BJ (cell line): ENCODE measurements at regions not wholly inside any gene's neighbourhood (a gene's known extent, or its start where the extent isn't known, plus 50 kb on each side); places are given as distances from the start of the nearest gene placed in this dataset.
"Not testable (repeated sequence)": the region's sequence is repeated elsewhere in the genome, so short reads cannot be mapped to it uniquely, and the experiment has no call there.

Experiments
- CTCF ChIA-PET: fragments of 350-600 bp; formaldehyde crosslinking; extraction: SDS; loops from one replicate; lab custom pipeline; 2021; ENCODE audit warnings: antibody characterized with exemption, inconsistent platforms; lab: Yijun Ruan, JAX
- POLR2A ChIA-PET: fragments of 300-600 bp; sonication (Branson Sonifier 250); formaldehyde crosslinking; extraction: SDS; loops from one replicate; lab custom pipeline; 2021; ENCODE audit warnings: antibody characterized with exemption; lab: Charles Lee
- DNase-seq: peaks from one replicate; pipeline ENCODE4 v3.0.0-alpha.2; 2011; ENCODE audit warnings: low read depth
- H3K27me3 ChIP-seq: 2 replicates; pipeline ENCODE4 v1.6.0; 2011; ENCODE audit warnings: low read length; ENCODE audit not compliant: control insufficient read depth, insufficient read depth
- H3K36me3 ChIP-seq: 2 replicates; pipeline ENCODE4 v1.5.1; 2011; ENCODE audit warnings: low read length; ENCODE audit not compliant: control insufficient read depth, insufficient read depth
- H3K4me3 ChIP-seq: 2 replicates; pipeline ENCODE4 v1.5.1; 2011; ENCODE audit warnings: low read depth, mild to moderate bottlenecking, control low read depth, low read length
- TF ChIP-seq, protein P1 (sequence below): IDR thresholded peaks from 2 replicates; pipeline ENCODE4 v1.5.1; 2011; ENCODE audit warnings: low read depth, mild to moderate bottlenecking, control low read depth, inconsistent platforms, low read length, moderate library complexity; ENCODE audit not compliant: insufficient read depth

DNA sequence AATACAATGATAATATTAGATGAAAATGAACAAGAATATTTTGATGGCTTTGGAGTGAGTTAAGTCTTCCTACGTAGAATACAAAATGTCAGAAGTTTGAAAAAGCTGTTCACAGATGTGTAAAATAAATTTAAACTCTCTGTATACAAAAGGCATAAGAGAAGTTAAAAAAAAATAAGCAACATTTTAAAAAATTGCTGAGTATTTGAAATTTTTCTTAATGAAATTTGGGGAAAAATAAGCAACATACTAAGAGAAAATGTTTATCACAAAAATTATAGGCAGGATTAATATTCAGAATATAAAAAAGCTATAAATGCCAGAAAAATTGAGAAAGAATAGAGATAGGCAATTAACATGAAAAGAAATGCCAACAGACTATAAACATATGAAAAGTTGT is 470.7 kb upstream of the TRPC7 start:
- TF ChIP-seq, protein P1, sequence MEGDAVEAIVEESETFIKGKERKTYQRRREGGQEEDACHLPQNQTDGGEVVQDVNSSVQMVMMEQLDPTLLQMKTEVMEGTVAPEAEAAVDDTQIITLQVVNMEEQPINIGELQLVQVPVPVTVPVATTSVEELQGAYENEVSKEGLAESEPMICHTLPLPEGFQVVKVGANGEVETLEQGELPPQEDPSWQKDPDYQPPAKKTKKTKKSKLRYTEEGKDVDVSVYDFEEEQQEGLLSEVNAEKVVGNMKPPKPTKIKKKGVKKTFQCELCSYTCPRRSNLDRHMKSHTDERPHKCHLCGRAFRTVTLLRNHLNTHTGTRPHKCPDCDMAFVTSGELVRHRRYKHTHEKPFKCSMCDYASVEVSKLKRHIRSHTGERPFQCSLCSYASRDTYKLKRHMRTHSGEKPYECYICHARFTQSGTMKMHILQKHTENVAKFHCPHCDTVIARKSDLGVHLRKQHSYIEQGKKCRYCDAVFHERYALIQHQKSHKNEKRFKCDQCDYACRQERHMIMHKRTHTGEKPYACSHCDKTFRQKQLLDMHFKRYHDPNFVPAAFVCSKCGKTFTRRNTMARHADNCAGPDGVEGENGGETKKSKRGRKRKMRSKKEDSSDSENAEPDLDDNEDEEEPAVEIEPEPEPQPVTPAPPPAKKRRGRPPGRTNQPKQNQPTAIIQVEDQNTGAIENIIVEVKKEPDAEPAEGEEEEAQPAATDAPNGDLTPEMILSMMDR = no peak
- Histone ChIP-seq H3K36me3 (no peaks in the 10 kb centered on the region), H3K27me3 (peaks cover 2% of the 10 kb centered on the region), H3K4me3 (no peak overlapping the region)
- POLR2A ChIA-PET = no interaction called here
- CTCF ChIA-PET = no interaction called here
- no peak for DNase-seq

DNA sequence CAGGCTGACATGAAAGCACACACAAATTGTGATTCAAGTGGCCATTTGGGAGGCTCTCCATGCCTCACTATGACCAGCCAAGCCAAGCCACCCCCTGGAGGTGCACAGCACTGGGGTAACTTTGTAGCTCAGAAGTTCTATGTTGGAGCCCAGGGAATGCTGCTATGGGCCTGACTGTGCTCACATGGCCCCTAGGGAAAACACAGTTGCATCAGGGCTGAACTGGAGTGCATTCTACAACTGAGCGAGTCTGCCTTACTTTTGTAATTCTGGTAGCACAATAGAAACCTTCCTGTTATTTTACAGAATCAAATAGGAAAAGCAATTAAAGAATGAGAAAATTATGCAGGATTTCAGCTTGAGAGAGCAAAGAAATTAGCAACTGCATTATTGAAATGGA is 455.5 kb upstream of the TRPC7 start:
- TF ChIP-seq, protein P1 = no peak
- Histone ChIP-seq H3K4me3 (no peak overlapping the region), H3K36me3 (no peaks in the 10 kb centered on the region), H3K27me3 (peaks cover 3% of the 10 kb centered on the region; the same call in 1 of the 2 replicates)
- ChIA-PET POLR2A (no interaction called here), CTCF (no interaction called here)
- DNase-seq = no peak

DNA sequence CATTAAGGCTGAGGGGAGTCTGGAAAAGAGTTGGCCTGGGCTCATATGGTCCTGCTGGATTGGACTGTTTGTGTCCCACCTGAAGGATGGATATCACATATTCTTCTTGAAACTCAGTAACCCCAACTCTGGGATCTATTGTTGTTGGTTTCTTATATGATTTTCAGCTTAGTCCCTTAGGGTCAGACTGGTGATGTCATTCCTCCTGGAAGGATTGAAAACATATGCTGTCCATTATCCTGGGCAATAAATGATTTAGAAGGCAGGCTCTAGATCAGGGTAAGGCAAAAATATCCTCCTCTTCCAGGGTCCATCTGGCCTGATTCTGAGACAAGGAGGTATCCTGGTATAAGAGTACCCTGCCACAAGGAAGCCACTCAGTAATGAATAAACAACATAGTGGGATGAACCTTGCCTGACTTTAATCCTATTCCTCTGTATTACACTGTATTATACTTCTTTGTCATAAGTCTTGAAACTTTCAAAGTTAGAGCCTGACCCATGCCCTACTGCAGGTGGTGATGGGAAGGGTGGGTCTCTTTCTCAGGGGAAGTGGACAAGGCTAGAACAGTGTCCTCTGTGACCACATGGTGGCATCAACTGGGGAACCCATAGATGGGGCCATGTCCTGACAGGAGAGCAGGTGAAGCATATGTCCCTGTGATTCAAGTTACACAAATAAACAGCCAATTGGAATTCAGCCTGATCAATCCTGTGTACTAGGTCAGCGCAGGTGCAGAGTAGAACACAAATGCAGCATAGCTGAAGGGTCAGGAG is 454.4 kb upstream of the TRPC7 start:
- no peak overlapping the region for H3K4me3 ChIP-seq
- H3K27me3 ChIP-seq = peaks cover 3% of the 10 kb centered on the region; the same call in 1 of the 2 replicates
- no peak for DNase-seq
- ChIA-PET POLR2A (no interaction called here), CTCF (no interaction called here)
- TF ChIP-seq, protein P1 = no peak
- H3K36me3 ChIP-seq = no peaks in the 10 kb centered on the region

DNA sequence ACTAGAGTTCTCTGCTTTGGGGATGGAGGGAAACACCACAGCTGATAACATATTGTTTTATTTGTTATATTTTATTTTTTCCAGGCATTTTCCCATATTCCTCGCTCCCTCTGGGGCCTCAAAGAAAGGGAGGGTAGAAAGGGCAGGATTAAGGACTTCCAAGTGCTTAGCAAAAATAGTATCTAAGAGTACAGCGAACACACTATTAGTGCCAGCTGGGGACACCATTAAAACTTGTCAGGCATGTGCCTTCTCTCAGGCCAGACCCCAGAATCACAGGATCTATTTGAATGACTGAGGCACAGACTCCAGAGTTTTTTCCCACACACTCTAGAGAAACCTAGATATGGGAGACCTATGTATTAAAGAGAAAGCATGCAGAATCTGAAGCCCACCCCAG is 451.0 kb upstream of the TRPC7 start:
- H3K36me3 ChIP-seq = no peaks in the 10 kb centered on the region
- DNase-seq = no peak
- ChIA-PET POLR2A (no interaction called here), CTCF (no interaction called here)
- H3K27me3 ChIP-seq = 0 out of 2 replicates have a peak, but pooled peaks cover 3% of the 10 kb centered on the region
- TF ChIP-seq, protein P1 = no peak
- no peak overlapping the region for H3K4me3 ChIP-seq

DNA sequence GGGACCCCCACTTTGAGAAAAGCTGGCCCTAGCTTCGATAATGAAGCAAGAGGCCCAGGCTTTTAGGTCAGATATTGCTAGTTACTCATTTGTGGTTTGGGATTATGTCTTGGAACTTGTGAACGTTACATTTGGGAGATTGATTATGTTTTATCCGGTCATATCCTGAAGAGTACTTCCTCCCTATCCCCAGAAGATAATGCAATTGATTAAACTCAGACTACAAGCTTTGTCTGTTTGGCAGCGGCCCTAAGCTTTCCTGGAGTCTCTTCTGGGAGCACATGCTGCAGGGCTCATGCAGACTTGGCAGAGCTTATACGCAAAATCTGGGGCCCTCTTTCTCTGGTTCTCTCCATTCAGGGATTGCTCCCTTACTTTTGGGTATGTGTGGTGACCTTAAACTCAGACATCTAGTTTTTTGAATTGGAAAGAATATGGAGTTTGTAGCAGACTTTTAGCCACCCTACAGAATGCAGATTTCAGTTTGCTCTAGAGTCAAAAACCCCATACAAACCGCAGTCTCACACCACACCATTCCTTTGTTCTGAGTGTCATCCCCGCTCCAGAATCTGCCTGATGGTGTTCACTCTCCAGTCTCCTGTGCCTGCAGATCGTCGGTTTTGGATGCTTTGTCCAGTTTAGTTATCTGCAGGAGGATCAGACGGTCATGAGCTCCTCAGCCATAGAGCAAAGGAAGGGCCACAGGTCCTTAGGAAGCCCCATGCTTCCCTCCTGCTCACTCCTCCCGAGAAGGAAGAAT is 449.5 kb upstream of the TRPC7 start:
- no peaks in the 10 kb centered on the region for H3K27me3 ChIP-seq
- CTCF ChIA-PET = interaction anchor here (1.1 to 1.7 kb wide), 2 partner anchors 10 to 34 kb away, joined by 4 to 5 read pairs; no protein-coding TSS in a partner anchor
- POLR2A ChIA-PET = interaction anchor here (0.6 kb wide), 1 partner anchor 327 kb away, joined by 3 read pairs; no protein-coding TSS in a partner anchor
- no peak overlapping the region for H3K4me3 ChIP-seq
- DNase-seq = no peak
- H3K36me3 ChIP-seq = no peaks in the 10 kb centered on the region
- TF ChIP-seq, protein P1 = no peak

DNA sequence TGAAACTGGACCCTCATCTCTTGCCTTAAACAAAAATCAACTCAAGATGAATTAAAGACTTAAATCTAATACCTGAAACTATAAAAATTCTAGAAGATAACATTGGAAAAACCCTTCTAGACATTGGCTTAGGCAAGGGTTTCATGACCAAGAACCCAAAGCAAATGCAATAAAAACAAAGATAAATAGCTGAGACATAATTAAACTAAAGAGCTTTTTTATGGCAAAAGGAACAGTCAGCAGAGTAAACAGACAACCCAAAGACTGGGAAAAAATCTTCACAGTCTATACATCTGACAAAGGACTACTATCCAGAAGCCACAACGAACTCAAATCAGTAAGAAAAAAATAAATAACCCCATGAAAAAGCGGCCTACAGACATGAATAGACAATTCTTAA is 446.9 kb upstream of the TRPC7 start:
- H3K27me3 ChIP-seq, H3K36me3 ChIP-seq, POLR2A ChIA-PET, CTCF ChIA-PET, DNase-seq, H3K4me3 ChIP-seq: not testable (repeated sequence)
